ENCODE measurements at regions not wholly inside any gene's neighbourhood (a gene's known extent, or its start where the extent isn't known, plus 50 kb on each side); places are given as distances from the start of the nearest gene placed in this dataset.

GRCh38 chr7:91407942-91408341, 143.7 kb downstream of the FZD1 start:
- Histone ChIP-seq H3K4me1 (ENCODE audit: control insufficient read depth, insufficient read depth, low read length) (no peaks in the 10 kb centered on the region), H4K20me1 (ENCODE audit: control insufficient read depth, insufficient read depth) (no peaks in the 10 kb centered on the region), H2AFZ (ENCODE audit: control insufficient read depth, low read depth, low read length) (no peak overlapping the region), H3K79me2 (ENCODE audit: control insufficient read depth, insufficient read depth, low read length) (no peaks in the 10 kb centered on the region), H3K9ac (ENCODE audit: control insufficient read depth, insufficient read depth, low read length) (no peak overlapping the region), H3K27me3 (replicated peaks in 1 of 2; ENCODE audit: control insufficient read depth in 2 of 2, insufficient read depth in 2 of 2, low read length in 1 of 2) (no peaks in the 10 kb centered on the region), H3K36me3 (ENCODE audit: control insufficient read depth in 2 of 2, insufficient read depth in 2 of 2, low read length in 1 of 2) (no peaks in the 10 kb centered on the region), H3K27ac (ENCODE audit: control insufficient read depth, insufficient read depth) (no peak overlapping the region), H3K4me3 (no peak overlapping the region), H3K4me2 (ENCODE audit: control insufficient read depth, insufficient read depth) (no peak overlapping the region), H3K9me3 (replicated peaks; ENCODE audit: control insufficient read depth, insufficient read depth, low read length) (no peaks in the 10 kb centered on the region)
- RAD21 ChIA-PET (ENCODE audit: unreplicated experiment) = no interaction called here
- TF ChIP-seq MTA2 (IDR thresholded peaks at IDR 0.05; ENCODE audit: low read depth) (no peak), RB1 (IDR thresholded peaks at IDR 0.05; ENCODE audit: borderline replicate concordance) (no peak), TAF1 (IDR thresholded peaks at IDR 0.05; ENCODE audit: borderline replicate concordance, low read depth, low read length) (no peak), BRCA1 (IDR thresholded peaks at IDR 0.05; ENCODE audit: low read depth, low read length) (no peak), ZNF274 (IDR thresholded peaks at IDR 0.05; ENCODE audit: insufficient read depth, insufficient read length) (no peak), EZH2 (IDR thresholded peaks at IDR 0.05; ENCODE audit: borderline replicate concordance, control insufficient read depth, low read depth, low read length) (no peak)
- FAIRE-seq = no peak
- no TSS peak for BruUV-seq (replicated peaks)
- in situ Hi-C loops (cut with MboI) = no loop called here
- CTCF ChIA-PET = no interaction called here
- intact Hi-C loops (cut with micrococcal nuclease; ENCODE audit: unreplicated experiment) = no loop called here
- no peak for DNase-seq (ENCODE audit: low read depth, low spot score)
- ATAC-seq = no peak
- SMC1A ChIA-PET (ENCODE audit: uncharacterized antibody, unreplicated experiment) = no interaction called here
- POLR2A ChIA-PET = no interaction called here
- WGBS (ENCODE audit: insufficient coverage, insufficient replicate concordance, low lambda C conversion rate, missing lambda C conversion rate) = 0% methylated on average over 1 of the region's 1 CpG

- H2AFZ ChIP-seq (ENCODE audit: control insufficient read depth, low read depth, low read length) = no peak overlapping the region
- ChIA-PET POLR2A (no interaction called here), RAD21 (ENCODE audit: unreplicated experiment) (no interaction called here), CTCF (no interaction called here), SMC1A (ENCODE audit: uncharacterized antibody, unreplicated experiment) (no interaction called here)
- no peaks in the 10 kb centered on the region for H3K79me2 ChIP-seq (ENCODE audit: control insufficient read depth, insufficient read depth, low read length)
- no peak for ATAC-seq
- intact Hi-C loops (cut with micrococcal nuclease; ENCODE audit: unreplicated experiment) = no loop called here
- no peak overlapping the region for H3K4me2 ChIP-seq (ENCODE audit: control insufficient read depth, insufficient read depth)
- no peak overlapping the region for H3K27ac ChIP-seq (ENCODE audit: control insufficient read depth, insufficient read depth)
- DNase-seq (ENCODE audit: low read depth, low spot score) = no peak
- H3K4me1 ChIP-seq (ENCODE audit: control insufficient read depth, insufficient read depth, low read length) = no peaks in the 10 kb centered on the region
- H3K9me3 ChIP-seq (replicated peaks; ENCODE audit: control insufficient read depth, insufficient read depth, low read length) = no peaks in the 10 kb centered on the region
- H3K4me3 ChIP-seq = no peak overlapping the region
- no peaks in the 10 kb centered on the region for H3K27me3 ChIP-seq (replicated peaks in 1 of 2; ENCODE audit: control insufficient read depth in 2 of 2, insufficient read depth in 2 of 2, low read length in 1 of 2)
- 26% methylated on average over 5 of the region's 5 CpGs for WGBS (ENCODE audit: insufficient coverage, insufficient replicate concordance, low lambda C conversion rate, missing lambda C conversion rate)
- BruUV-seq (replicated peaks) = no TSS peak
- H3K36me3 ChIP-seq (ENCODE audit: control insufficient read depth in 2 of 2, insufficient read depth in 2 of 2, low read length in 1 of 2) = no peaks in the 10 kb centered on the region
- H4K20me1 ChIP-seq (ENCODE audit: control insufficient read depth, insufficient read depth) = no peaks in the 10 kb centered on the region
- in situ Hi-C loops (cut with MboI) = no loop called here
- no peak overlapping the region for H3K9ac ChIP-seq (ENCODE audit: control insufficient read depth, insufficient read depth, low read length)
- no peak for FAIRE-seq
- TF ChIP-seq SRF (IDR thresholded peaks at IDR 0.05; ENCODE audit: low read depth in 2 of 2, low read length in 2 of 2) = no peak
- TF ChIP-seq WRNIP1 (IDR thresholded peaks at IDR 0.05; ENCODE audit: borderline replicate concordance, low read depth, low read length) = no peak
- TF ChIP-seq NR2F1 (conservative IDR thresholded peaks at IDR 0.05) = no peak
- no peak for TF ChIP-seq SPI1 (IDR thresholded peaks at IDR 0.05; ENCODE audit: borderline replicate concordance, insufficient read depth, low read depth, low read length)
- TF ChIP-seq SIX5 (IDR thresholded peaks at IDR 0.05; ENCODE audit: low read depth, low read length, severe bottlenecking) = no peak
- TF ChIP-seq PAX5 (IDR thresholded peaks at IDR 0.05; ENCODE audit: borderline replicate concordance, low read depth, low read length) = no peak
- TF ChIP-seq ZNF274 (IDR thresholded peaks at IDR 0.05; ENCODE audit: insufficient read depth, insufficient read length) = no peak
- no peak for TF ChIP-seq ZNF24 (IDR thresholded peaks at IDR 0.05)
- TF ChIP-seq PBX3 (IDR thresholded peaks at IDR 0.05; ENCODE audit: insufficient replicate concordance, low read depth, low read length) = no peak
- no peak for TF ChIP-seq TBL1XR1 (IDR thresholded peaks at IDR 0.05; ENCODE audit: low read depth, low read length)
- no peak for TF ChIP-seq YY1 (IDR thresholded peaks at IDR 0.05; ENCODE audit: low read depth, low read length)
- TF ChIP-seq POLR2A (IDR thresholded peaks at IDR 0.05; ENCODE audit: low read depth, low read length) = no peak
Measured at GRCh38 chr7:91408388-91409154, 144.3 kb downstream of the FZD1 start.
